NT2/D1 (cell line): ENCODE measurements at regions not wholly inside any gene's neighbourhood (a gene's known extent, or its start where the extent isn't known, plus 50 kb on each side); places are given as distances from the start of the nearest gene placed in this dataset.
"Not testable (repeated sequence)": the region's sequence is repeated elsewhere in the genome, so short reads cannot be mapped to it uniquely, and the experiment has no call there.

Source experiments
- DNase-seq: peaks from one replicate; pipeline ENCODE4 v3.0.0-alpha.2; 2011; ENCODE audit warnings: low read depth, low spot score
- H3K27me3 ChIP-seq: 2 replicates; pipeline ENCODE4 v1.6.0; 2011; ENCODE audit warnings: mild to moderate bottlenecking; ENCODE audit not compliant: insufficient read length, insufficient read depth
- H3K36me3 ChIP-seq: 2 replicates; pipeline ENCODE4 v1.6.1; 2011; ENCODE audit warnings: mild to moderate bottlenecking, low read length, mixed read lengths; ENCODE audit not compliant: insufficient read depth, insufficient read length
- H3K4me1 ChIP-seq: 2 replicates; pipeline ENCODE4 v1.5.1; 2011; ENCODE audit not compliant: insufficient read depth, insufficient read length
- H3K4me3 ChIP-seq: 2 replicates; pipeline ENCODE4 v1.5.1; 2011; ENCODE audit warnings: low read depth; ENCODE audit not compliant: insufficient read length
- H3K9ac ChIP-seq: 2 replicates; pipeline ENCODE4 v1.6.0; 2011; ENCODE audit warnings: low read depth; ENCODE audit not compliant: insufficient read length
- H3K9me3 ChIP-seq: 2 replicates; pipeline ENCODE4 v1.5.1; 2011; ENCODE audit warnings: mild to moderate bottlenecking, low read length; ENCODE audit not compliant: insufficient read depth
- SUZ12 ChIP-seq: IDR thresholded peaks from 2 replicates; pipeline ENCODE4 v1.6.1; 2011; ENCODE audit not compliant: insufficient read length, insufficient read depth; ENCODE audit errors: extremely low read depth
- YY1 ChIP-seq: IDR thresholded peaks from 2 replicates; pipeline ENCODE4 v1.6.1; 2011; ENCODE audit not compliant: insufficient read length, insufficient read depth
- ZNF274 ChIP-seq: IDR thresholded peaks from 2 replicates; pipeline ENCODE4 v1.6.1; 2011; ENCODE audit warnings: mild to moderate bottlenecking, low read depth, low read length

DNA sequence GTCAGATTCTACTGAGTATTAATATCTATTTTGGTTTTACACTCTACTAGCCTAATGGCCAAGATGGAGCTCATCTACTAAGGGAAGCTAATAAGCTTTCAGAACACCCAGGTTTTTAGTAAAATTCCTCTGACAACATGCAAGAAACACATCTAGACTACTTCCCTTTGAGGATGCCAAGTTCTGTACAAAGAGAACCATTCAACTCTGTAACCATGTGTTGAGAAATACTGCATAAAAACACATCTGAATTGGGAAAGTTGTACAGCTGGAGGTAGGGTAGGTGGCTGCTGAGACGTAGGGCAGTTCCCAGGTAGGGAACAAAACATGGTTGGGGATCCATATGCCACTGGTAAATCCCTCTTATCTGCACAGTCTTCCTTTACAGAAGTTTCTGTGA is 66.2 kb downstream of the SC5D start:
- Histone ChIP-seq H3K4me3 (no peak overlapping the region), H3K4me1 (no peaks in the 10 kb centered on the region), H3K27me3 (no peaks in the 10 kb centered on the region), H3K9ac (no peak overlapping the region), H3K9me3 (no peaks in the 10 kb centered on the region), H3K36me3 (no peaks in the 10 kb centered on the region)
- no peak for DNase-seq
- TF ChIP-seq YY1, result no peak
- TF ChIP-seq SUZ12, result no peak
- no peak for TF ChIP-seq ZNF274

DNA sequence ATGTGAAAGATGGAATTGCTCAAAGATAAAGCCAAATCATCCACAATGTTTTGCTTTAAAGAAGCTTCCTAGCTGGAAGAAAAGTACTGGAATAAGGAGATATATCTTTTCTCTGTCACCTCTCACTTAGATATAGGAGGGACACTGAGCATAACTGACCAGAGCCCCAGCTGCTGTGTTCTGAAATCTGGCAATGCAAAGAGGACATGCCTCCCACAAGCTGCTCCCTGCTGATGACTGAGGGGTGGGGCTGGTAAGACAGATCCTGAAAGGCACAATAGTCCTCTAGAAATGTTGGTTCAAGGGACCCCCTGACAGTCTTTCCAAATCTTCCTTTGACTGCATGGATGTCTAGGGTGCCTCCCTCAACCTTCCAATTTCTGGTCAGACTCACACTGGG is 67.0 kb downstream of the SC5D start:
- Histone ChIP-seq H3K9ac (no peak overlapping the region), H3K9me3 (no peaks in the 10 kb centered on the region), H3K4me1 (no peaks in the 10 kb centered on the region), H3K27me3 (no peaks in the 10 kb centered on the region), H3K4me3 (no peak overlapping the region), H3K36me3 (no peaks in the 10 kb centered on the region)
- DNase-seq, result no peak
- no peak for TF ChIP-seq ZNF274
- no peak for TF ChIP-seq SUZ12
- TF ChIP-seq YY1, result no peak

DNA sequence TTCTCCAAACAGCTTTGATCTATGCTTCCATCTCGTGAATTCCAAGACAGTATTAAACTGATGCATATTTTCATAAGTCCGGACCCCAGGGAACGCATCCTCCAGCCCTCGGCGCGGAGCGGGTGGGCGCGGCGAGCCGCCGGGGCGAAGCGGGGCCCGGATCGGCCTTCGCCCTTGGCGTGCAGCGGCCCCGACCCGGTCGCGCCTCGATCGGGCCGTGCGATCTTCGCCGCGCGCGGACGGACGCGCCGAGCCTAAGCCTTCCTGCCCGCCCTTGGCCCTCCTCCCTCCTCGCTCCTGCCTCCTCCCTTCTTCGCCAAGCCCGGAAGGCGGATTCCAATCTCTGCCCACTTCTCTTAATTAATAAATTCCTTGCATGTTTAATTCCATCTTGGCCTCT is 70.4 kb downstream of the SC5D start:
- DNase-seq, H3K9ac ChIP-seq, H3K9me3 ChIP-seq, H3K4me3 ChIP-seq, H3K4me1 ChIP-seq, H3K27me3 ChIP-seq, H3K36me3 ChIP-seq: not testable (repeated sequence)

DNA sequence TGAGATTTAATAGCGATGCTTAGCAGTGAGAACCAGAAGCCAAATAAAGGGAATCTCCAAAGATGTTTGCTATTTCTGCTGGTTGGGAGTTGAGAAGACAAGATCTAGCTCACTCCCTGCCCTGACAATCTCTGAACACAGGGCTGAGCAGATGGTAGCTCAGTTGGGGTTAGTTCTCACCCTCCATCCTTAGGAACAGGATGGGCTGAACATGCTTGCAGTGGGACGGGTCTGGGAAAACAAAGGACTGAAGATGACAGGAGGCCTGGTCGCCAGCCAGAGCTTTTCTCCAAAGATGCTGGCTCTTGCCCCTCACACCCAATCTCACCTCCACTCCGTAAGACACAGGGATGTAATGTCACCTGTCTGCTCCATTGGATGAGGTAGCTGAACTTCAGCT is 72.7 kb downstream of the SC5D start:
- no peak overlapping the region for H3K4me3 ChIP-seq
- H3K4me1 ChIP-seq, result no peaks in the 10 kb centered on the region
- TF ChIP-seq SUZ12 (no peak), YY1 (no peak), ZNF274 (no peak)
- no peak for DNase-seq
- H3K36me3 ChIP-seq, result no peaks in the 10 kb centered on the region
- no peaks in the 10 kb centered on the region for H3K27me3 ChIP-seq
- no peak overlapping the region for H3K9ac ChIP-seq
- H3K9me3 ChIP-seq, result no peaks in the 10 kb centered on the region

DNA sequence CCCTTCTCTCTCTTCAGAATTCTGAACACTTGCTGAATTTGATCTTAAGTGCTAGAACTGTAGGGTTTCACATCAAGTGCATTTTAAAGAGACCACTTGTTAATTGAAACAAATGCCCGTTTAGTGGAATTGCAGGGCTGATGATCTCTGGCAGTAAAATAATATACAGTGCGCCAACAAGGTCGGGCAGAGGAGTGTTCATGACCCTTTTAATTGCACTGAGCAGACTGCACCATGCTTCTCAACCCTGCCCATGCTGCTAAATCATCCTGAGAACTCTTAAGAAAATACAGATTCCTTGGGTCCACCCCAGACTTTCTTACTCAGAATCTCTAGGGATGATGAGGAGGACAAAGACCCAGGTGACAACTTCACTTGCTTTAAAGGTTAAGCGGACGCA is 73.5 kb downstream of the SC5D start:
- no peaks in the 10 kb centered on the region for H3K9me3 ChIP-seq
- TF ChIP-seq ZNF274 (no peak), YY1 (no peak), SUZ12 (no peak)
- H3K9ac ChIP-seq, result no peak overlapping the region
- no peaks in the 10 kb centered on the region for H3K27me3 ChIP-seq
- H3K4me1 ChIP-seq, result no peaks in the 10 kb centered on the region
- H3K36me3 ChIP-seq, result no peaks in the 10 kb centered on the region
- no peak for DNase-seq
- H3K4me3 ChIP-seq, result no peak overlapping the region

DNA sequence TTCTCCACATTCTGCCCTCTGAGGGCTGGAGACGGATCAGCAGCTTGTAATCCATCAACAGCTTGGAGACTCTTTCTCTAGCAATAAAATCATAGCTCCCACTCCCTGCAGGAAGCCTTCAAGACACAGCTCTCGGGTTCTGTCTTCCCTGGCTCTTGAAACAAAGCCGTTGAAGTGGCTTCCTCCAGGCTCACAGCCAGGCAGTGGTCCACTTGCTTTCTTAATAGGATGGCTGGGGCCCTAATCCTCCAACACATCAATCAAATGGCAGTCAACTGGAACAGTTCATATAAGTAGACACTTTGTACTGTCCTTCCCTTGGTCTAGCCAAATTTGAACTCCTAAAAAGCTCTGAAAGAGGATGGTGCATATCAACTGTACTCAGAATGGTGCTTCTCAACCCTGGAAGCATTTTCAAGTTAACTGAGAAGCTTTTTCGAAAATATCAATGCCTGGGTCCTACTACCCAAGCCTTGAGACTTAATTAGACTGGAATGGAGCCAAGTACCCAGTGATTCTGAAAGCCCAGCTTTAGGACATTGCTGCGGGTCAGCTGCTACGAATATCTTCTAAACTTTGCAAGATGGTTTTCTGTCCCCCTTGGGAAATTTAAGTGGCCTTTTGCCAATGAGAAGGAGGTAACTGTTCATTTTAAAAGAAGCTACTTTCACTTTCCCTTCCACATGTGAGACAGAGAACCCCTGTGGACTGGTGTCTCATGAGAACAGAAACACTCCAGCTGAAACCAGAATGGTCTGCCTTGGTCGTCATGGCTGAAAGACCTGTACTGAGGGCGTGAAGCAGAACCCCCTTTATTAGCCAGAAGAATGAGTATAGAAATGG is 74.7 kb downstream of the SC5D start:
- TF ChIP-seq SUZ12 (no peak), YY1 (no peak), ZNF274 (no peak)
- no peak overlapping the region for H3K9ac ChIP-seq
- H3K4me3 ChIP-seq, result no peak overlapping the region
- no peaks in the 10 kb centered on the region for H3K27me3 ChIP-seq
- H3K4me1 ChIP-seq, result peaks cover 3% of the 10 kb centered on the region
- no peak for DNase-seq
- H3K36me3 ChIP-seq, result no peaks in the 10 kb centered on the region
- no peaks in the 10 kb centered on the region for H3K9me3 ChIP-seq

DNA sequence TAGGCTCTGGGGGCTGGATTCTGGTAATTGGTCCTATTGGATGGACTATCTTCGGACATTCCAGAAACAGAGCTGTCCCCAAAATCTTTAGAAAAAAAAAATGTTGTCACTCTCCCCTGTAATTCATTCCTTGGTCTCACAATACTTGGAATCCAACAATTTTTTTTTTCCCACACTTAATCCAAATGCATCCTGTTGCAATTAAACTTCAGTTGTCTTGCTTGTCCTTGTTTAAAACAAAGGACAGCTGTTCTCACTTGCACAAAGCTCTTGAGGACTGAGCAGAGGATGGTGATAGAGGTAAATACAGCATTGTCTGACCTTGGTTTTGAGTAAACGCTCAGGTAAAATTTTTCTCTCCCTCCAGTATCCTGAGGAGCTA is 75.3 kb downstream of the SC5D start:
- no peak for DNase-seq
- H3K36me3 ChIP-seq, result no peaks in the 10 kb centered on the region
- no peak overlapping the region for H3K4me3 ChIP-seq

More for the DNA sequence above, 75.3 kb downstream of the SC5D start:
- TF ChIP-seq YY1 (no peak), SUZ12 (no peak), ZNF274 (no peak)
- peaks cover 3% of the 10 kb centered on the region for H3K4me1 ChIP-seq
- no peak overlapping the region for H3K9ac ChIP-seq
- no peaks in the 10 kb centered on the region for H3K9me3 ChIP-seq
- H3K27me3 ChIP-seq, result no peaks in the 10 kb centered on the region
